Upper lobe of left lung (tissue), 6 donors: ENCODE measurements at regions not wholly inside any gene's neighbourhood (a gene's known extent, or its start where the extent isn't known, plus 50 kb on each side); places are given as distances from the start of the nearest gene placed in this dataset.

Experiments
- ATAC-seq, 2 donors: fragments of 200-7000 bp; cut with Tn5 transposase; one replicate each; pipeline ENCODE4 v1.9.1; 2022; ENCODE audit warnings: mild to moderate bottlenecking in 2 of 2, moderate library complexity in 2 of 2; ENCODE audit not compliant: low FRiP score in 2 of 2
- DNase-seq, 2 donors: peaks; one replicate each; pipeline ENCODE4 v3.0.0-alpha.2; 2019 to 2020
- H3K27ac ChIP-seq, 4 donors: fragments of 200-600 bp; sonication (generic); one replicate each; pipeline ENCODE4 v1.5.1; 2016 to 2019
- H3K27me3 ChIP-seq, 4 donors: fragments of 200-600 bp; sonication (generic); one replicate each; pipeline ENCODE4 v1.5.1; 2017 to 2019
- H3K36me3 ChIP-seq, 4 donors: fragments of 200-600 bp; sonication (generic); one replicate each; pipeline ENCODE4 v1.5.1; 2016 to 2019
- H3K4me1 ChIP-seq, 4 donors: fragments of 200-600 bp; sonication (generic); one replicate each; pipeline ENCODE4 v1.5.1; 2018 to 2019
- H3K4me3 ChIP-seq, 4 donors: fragments of 200-600 bp; sonication (generic); one replicate each; pipeline ENCODE4 v1.5.1; 2017 to 2019; ENCODE audit warnings: mild to moderate bottlenecking in 2 of 4, moderate library complexity in 1 of 4
- H3K9me3 ChIP-seq, 4 donors: fragments of 200-600 bp; sonication (generic); one replicate each; pipeline ENCODE4 v1.5.1; 2018 to 2019
- EP300 ChIP-seq, 4 donors: sonication (generic); formaldehyde crosslinking; IDR thresholded peaks; one replicate each; pipeline ENCODE4 v1.5.1; 2017; ENCODE audit warnings: antibody characterized with exemption in 4 of 4, control low read depth in 2 of 4
- POLR2A ChIP-seq, 4 donors: fragments of 450-650 bp; IDR thresholded peaks; one replicate each; pipeline ENCODE4 v1.5.1; 2016 to 2017; ENCODE audit warnings: antibody characterized with exemption in 4 of 4, mild to moderate bottlenecking in 2 of 4
- POLR2AphosphoS5 ChIP-seq, 2 donors: sonication (generic); formaldehyde crosslinking; IDR thresholded peaks; one replicate each; pipeline ENCODE4 v1.5.1; 2017; ENCODE audit warnings: antibody characterized with exemption in 2 of 2
- WGBS, 2 donors: methylation state at CpG; one replicate each; pipeline ENCODE4 v1.1.5; 2017 to 2018; 5-methylcytosine and 5-hydroxymethylcytosine counted together
- TF ChIP-seq, protein P1 (sequence below), 6 experiments: fragments of 450-650 bp in 4 of 6; fragments of 200-600 bp in 2 of 6; sonication (generic) in 2 of 6; IDR thresholded peaks; one replicate each; pipeline ENCODE4 v1.5.1; 2016 to 2019; ENCODE audit warnings: antibody characterized with exemption in 6 of 6
- donor health status: DM: no; HTN: no; CAD: no; lungs with moderate emphysema.
- donor health status: DM: no; HTN: yes; CAD: no; lungs with severe emphysema.

GRCh38 chr11:15839061-15839460 lies 517.3 kb downstream of the SOX6 start:
- 84 to 91% methylated on average over 3 of the region's 3 CpGs for WGBS, 2 donors
- H3K27ac ChIP-seq = no peak overlapping the region
- H3K9me3 ChIP-seq = no peaks in the 10 kb centered on the region
- H3K27me3 ChIP-seq = no peaks in the 10 kb centered on the region
- peaks cover 0 to 5% (median 0%) of the 10 kb centered on the region in 4 donors for H3K4me1 ChIP-seq
- H3K36me3 ChIP-seq = no peaks in the 10 kb centered on the region
- TF ChIP-seq POLR2A (IDR thresholded peaks at IDR 0.05) (no peak), POLR2AphosphoS5 (IDR thresholded peaks at IDR 0.05) (no peak), EP300 (IDR thresholded peaks at IDR 0.05) (no peak)
- TF ChIP-seq, protein P1, sequence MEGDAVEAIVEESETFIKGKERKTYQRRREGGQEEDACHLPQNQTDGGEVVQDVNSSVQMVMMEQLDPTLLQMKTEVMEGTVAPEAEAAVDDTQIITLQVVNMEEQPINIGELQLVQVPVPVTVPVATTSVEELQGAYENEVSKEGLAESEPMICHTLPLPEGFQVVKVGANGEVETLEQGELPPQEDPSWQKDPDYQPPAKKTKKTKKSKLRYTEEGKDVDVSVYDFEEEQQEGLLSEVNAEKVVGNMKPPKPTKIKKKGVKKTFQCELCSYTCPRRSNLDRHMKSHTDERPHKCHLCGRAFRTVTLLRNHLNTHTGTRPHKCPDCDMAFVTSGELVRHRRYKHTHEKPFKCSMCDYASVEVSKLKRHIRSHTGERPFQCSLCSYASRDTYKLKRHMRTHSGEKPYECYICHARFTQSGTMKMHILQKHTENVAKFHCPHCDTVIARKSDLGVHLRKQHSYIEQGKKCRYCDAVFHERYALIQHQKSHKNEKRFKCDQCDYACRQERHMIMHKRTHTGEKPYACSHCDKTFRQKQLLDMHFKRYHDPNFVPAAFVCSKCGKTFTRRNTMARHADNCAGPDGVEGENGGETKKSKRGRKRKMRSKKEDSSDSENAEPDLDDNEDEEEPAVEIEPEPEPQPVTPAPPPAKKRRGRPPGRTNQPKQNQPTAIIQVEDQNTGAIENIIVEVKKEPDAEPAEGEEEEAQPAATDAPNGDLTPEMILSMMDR (IDR thresholded peaks at IDR 0.05) = no peak
- DNase-seq = no peak
- ATAC-seq = no peak
- no peak overlapping the region for H3K4me3 ChIP-seq

- TF ChIP-seq POLR2A (IDR thresholded peaks at IDR 0.05) = no peak
- no peak for TF ChIP-seq EP300 (IDR thresholded peaks at IDR 0.05)
- TF ChIP-seq, protein P1 (IDR thresholded peaks at IDR 0.05) = no peak
- TF ChIP-seq POLR2AphosphoS5 (IDR thresholded peaks at IDR 0.05) = no peak
- Histone ChIP-seq H3K36me3 (no peaks in the 10 kb centered on the region), H3K9me3 (no peaks in the 10 kb centered on the region), H3K4me1 (peaks cover 0 to 5% (median 0%) of the 10 kb centered on the region in 4 donors), H3K4me3 (no peak overlapping the region), H3K27me3 (no peaks in the 10 kb centered on the region), H3K27ac (no peak overlapping the region)
- no peak for ATAC-seq
- WGBS, 2 donors = 66 to 80% methylated on average over 2 of the region's 2 CpGs
- no peak for DNase-seq
These were observed 515.4 kb downstream of the SOX6 start for GRCh38 chr11:15840966-15841365.

DNA sequence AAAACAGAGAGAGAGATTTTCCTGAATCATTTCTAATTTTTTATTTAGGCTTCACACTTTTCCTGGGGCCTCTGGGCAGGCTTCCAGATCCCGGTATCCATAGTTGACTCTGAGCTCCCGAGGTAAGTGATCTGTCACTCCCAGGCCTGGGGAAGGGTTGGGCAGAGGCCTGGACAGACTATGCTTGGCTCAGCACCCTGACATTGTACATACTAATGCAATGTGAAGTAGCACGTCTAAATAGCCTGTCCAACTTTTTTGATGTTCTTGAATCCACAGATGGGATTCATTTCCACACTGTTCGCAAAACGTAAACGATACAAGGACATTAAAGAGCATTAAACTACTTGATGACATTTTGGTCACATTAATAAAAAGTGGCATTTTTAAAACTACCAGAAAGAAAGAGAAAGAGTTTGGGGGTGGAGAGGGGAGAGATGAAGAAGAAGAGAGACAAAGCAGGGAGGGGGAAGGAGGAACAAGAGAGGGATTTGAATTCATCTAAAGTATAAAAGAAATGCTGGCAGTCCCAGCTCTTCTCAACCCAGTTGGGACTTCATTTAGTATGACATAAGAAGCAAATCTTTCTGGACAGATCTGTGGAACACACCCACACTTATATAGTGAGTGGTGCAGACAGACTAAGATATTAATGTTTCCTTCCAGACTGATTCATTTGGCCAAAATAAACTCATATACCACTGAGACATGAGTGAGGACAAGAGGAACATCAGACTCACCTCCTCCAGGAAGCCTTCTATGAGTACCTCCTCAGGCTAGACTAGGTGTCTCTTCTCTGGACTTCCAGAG lies 514.2 kb downstream of the SOX6 start:
- 70 to 73% methylated on average over 6 of the region's 6 CpGs for WGBS, 2 donors
- no peak for DNase-seq
- TF ChIP-seq POLR2A (IDR thresholded peaks at IDR 0.05) (no peak), POLR2AphosphoS5 (IDR thresholded peaks at IDR 0.05) (no peak), EP300 (IDR thresholded peaks at IDR 0.05) (no peak)
- Histone ChIP-seq H3K36me3 (no peaks in the 10 kb centered on the region), H3K27ac (no peak overlapping the region), H3K27me3 (no peaks in the 10 kb centered on the region), H3K4me3 (no peak overlapping the region), H3K4me1 (peaks cover 0 to 5% (median 0%) of the 10 kb centered on the region in 4 donors), H3K9me3 (no peaks in the 10 kb centered on the region)
- ATAC-seq = peak in 1 of 2 donors; percentile 43

DNA sequence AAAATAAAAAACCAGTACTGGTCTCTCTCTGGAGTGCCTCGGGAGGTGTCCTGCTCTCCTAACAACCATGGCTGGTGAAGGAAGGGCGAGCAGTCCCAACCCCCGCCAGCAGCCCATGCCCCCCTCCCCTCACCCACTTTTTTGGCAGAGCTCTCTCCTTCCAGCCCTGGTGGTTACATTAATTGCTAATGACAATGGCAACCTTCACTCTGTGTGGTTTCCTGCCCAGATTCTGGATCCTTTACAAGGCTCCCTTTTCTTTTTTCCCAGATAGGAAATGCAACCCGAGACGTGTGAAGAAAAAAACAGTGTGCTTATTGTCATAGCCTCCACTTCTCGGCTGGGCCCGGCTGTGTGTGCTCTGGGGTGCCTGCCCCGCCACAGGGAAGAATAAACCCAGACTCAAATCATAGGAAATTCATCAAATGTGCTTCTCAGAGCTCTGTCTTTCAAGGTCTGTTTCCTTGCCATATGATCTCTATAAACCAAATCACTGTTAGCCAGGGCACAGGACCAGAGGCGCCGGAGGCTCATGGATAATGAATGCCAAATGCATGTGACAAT lies 513.0 kb downstream of the SOX6 start:
- peaks cover 0 to 5% (median 0%) of the 10 kb centered on the region in 4 donors for H3K4me1 ChIP-seq
- H3K27ac ChIP-seq = no peak overlapping the region
- DNase-seq = no peak
- H3K36me3 ChIP-seq = no peaks in the 10 kb centered on the region
- no peaks in the 10 kb centered on the region for H3K9me3 ChIP-seq
- no peaks in the 10 kb centered on the region for H3K27me3 ChIP-seq
- TF ChIP-seq POLR2A (IDR thresholded peaks at IDR 0.05) = no peak
- TF ChIP-seq, protein P1 (IDR thresholded peaks at IDR 0.05) = no peak
- TF ChIP-seq EP300 (IDR thresholded peaks at IDR 0.05) = no peak
- TF ChIP-seq POLR2AphosphoS5 (IDR thresholded peaks at IDR 0.05) = no peak
- no peak overlapping the region for H3K4me3 ChIP-seq
- 31 to 34% methylated on average over 10 of the region's 10 CpGs for WGBS, 2 donors
- ATAC-seq = no peak

DNA sequence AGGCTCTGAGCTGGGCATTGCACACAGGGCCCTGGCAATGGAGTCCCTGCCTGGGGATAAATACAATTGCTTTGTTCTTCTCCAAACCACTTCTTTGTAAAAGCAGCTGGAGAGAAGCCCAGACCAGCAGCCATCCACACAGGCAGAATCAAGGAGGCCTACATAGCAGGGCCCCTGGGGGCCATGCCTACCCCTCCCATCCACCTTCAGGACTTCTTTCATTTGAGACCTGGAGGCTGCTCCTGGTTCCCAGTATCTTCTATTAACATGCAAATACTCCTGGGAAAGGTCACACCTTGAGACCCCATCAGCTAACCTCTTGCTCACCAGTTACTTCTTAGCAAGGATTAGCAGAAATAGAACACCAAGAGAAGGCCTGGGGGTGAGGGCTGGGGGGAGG lies 511.1 kb downstream of the SOX6 start:
- H3K36me3 ChIP-seq = no peaks in the 10 kb centered on the region
- no peaks in the 10 kb centered on the region for H3K9me3 ChIP-seq
- peaks cover 0 to 5% (median 0%) of the 10 kb centered on the region in 4 donors for H3K4me1 ChIP-seq
- H3K4me3 ChIP-seq = no peak overlapping the region
- TF ChIP-seq POLR2A (IDR thresholded peaks at IDR 0.05) = no peak
- TF ChIP-seq POLR2AphosphoS5 (IDR thresholded peaks at IDR 0.05) = no peak
- TF ChIP-seq, protein P1 (IDR thresholded peaks at IDR 0.05) = no peak
- no peak for TF ChIP-seq EP300 (IDR thresholded peaks at IDR 0.05)
- H3K27ac ChIP-seq = no peak overlapping the region
- DNase-seq = no peak
- ATAC-seq = no peak
- H3K27me3 ChIP-seq = no peaks in the 10 kb centered on the region
